Panc1 (cell line): ENCODE measurements at regions not wholly inside any gene's neighbourhood (a gene's known extent, or its start where the extent isn't known, plus 50 kb on each side); places are given as distances from the start of the nearest gene placed in this dataset.

Source experiments
- ATAC-seq: fragments of 200-7000 bp; cut with Tn5 transposase; 2 replicates; pipeline ENCODE4 v1.9.1; 2020; ENCODE audit warnings: mild to moderate bottlenecking, moderate library complexity
- BruUV-seq: library from RNA; stranded (reverse); fragments of 400-500 nt; replicated peaks from 2 replicates; lab custom pipeline; 2021; lab: Mats Ljungman, UMichigan
- CTCF ChIA-PET: fragments of 300-600 bp; sonication (Branson Sonifier 250); formaldehyde crosslinking; loops from one replicate; lab custom pipeline; 2022; ENCODE audit warnings: antibody characterized with exemption; lab: Charles Lee
- POLR2A ChIA-PET: fragments of 300-600 bp; sonication (Branson Sonifier 250); formaldehyde crosslinking; loops from one replicate; lab custom pipeline; 2022; ENCODE audit warnings: antibody characterized with exemption; lab: Charles Lee
- DNase-seq: peaks from one replicate; pipeline ENCODE4 v3.0.0-alpha.2; 2010; ENCODE audit warnings: low read depth, low spot score
- H3K27ac ChIP-seq: 2 replicates; pipeline ENCODE4 v1.5.1; 2011; ENCODE audit warnings: mild to moderate bottlenecking, low read length, inconsistent platforms
- H3K27me3 ChIP-seq: fragments of 200-500 bp; sonication (Bioruptor generic); 2 replicates; pipeline ENCODE4 v1.6.0; 2014; ENCODE audit warnings: low read length, inconsistent platforms; ENCODE audit not compliant: control insufficient read depth, insufficient read depth
- H3K36me3 ChIP-seq: fragments of 200-500 bp; sonication (Bioruptor generic); 2 replicates; pipeline ENCODE4 v1.5.1; 2014; ENCODE audit warnings: inconsistent platforms, mild to moderate bottlenecking, low read length, moderate library complexity; ENCODE audit not compliant: control insufficient read depth, insufficient read depth
- H3K4me1 ChIP-seq: 2 replicates; pipeline ENCODE4 v1.5.1; 2011; ENCODE audit warnings: inconsistent platforms, mild to moderate bottlenecking, low read length, moderate library complexity; ENCODE audit not compliant: control insufficient read depth, insufficient read depth
- H3K4me3 ChIP-seq, 2 experiments: 2 replicates each; pipeline ENCODE4 v1.5.1; 2011 to 2012; ENCODE audit warnings: low read depth in 2 of 2, low read length in 2 of 2, mild to moderate bottlenecking in 2 of 2, inconsistent platforms in 1 of 2, moderate library complexity in 1 of 2
- H3K9me3 ChIP-seq: fragments of 200-500 bp; sonication (Bioruptor generic); 2 replicates; pipeline ENCODE4 v1.5.1; 2014; ENCODE audit warnings: low read depth, mild to moderate bottlenecking, inconsistent platforms, low read length, moderate library complexity; ENCODE audit not compliant: control insufficient read depth, insufficient read depth
- CTCF ChIP-seq: fragments of 450-650 bp; IDR thresholded peaks from 2 replicates; pipeline ENCODE4 v1.5.1; 2017; ENCODE audit warnings: mild to moderate bottlenecking
- POLR2AphosphoS5 ChIP-seq: IDR thresholded peaks from 2 replicates; pipeline ENCODE4 v1.6.1; 2012; ENCODE audit warnings: mild to moderate bottlenecking, low read depth, low read length, moderate library complexity
- REST ChIP-seq, 2 experiments: IDR thresholded peaks; 2 replicates each; pipeline ENCODE4 v1.6.1; 2011 to 2012; ENCODE audit warnings: low read depth in 2 of 2, control low read depth in 1 of 2, low read length in 1 of 2, mild to moderate bottlenecking in 1 of 2, moderate library complexity in 1 of 2; ENCODE audit not compliant: insufficient read depth in 1 of 2
- SIN3A ChIP-seq: IDR thresholded peaks from 2 replicates; pipeline ENCODE4 v1.6.1; 2012; ENCODE audit warnings: low read depth, mild to moderate bottlenecking, low read length, moderate library complexity, borderline replicate concordance; ENCODE audit not compliant: insufficient read depth
- TCF7L2 ChIP-seq: IDR thresholded peaks from 2 replicates; pipeline ENCODE4 v1.6.1; 2011; ENCODE audit warnings: mild to moderate bottlenecking, low read depth, low read length, inconsistent platforms
- in situ Hi-C: cut with HindIII; loops from 2 replicates; pipeline ENCODE4 v1.10.0; 2016; ENCODE audit warnings: low sequenced_read_pairs, low pct_unique_long_range_greater_than_20kb
- intact Hi-C: fragments of 100-400 bp; cut with micrococcal nuclease; formaldehyde crosslinking; loops from one replicate; pipeline ENCODE4 v1.10.0; 2022; ENCODE audit not compliant: unreplicated experiment

GRCh38 chr6:129967427-129967826 lies 51.0 kb upstream of the L3MBTL3 start:
- in situ Hi-C loops (no loop called here), intact Hi-C loops (no loop called here)
- Histone ChIP-seq H3K27me3 (no peaks in the 10 kb centered on the region), H3K4me3 (no peak overlapping the region), H3K27ac (no peak overlapping the region), H3K4me1 (no peaks in the 10 kb centered on the region), H3K36me3 (no peaks in the 10 kb centered on the region), H3K9me3 (no peaks in the 10 kb centered on the region)
- TF ChIP-seq POLR2AphosphoS5 (no peak), CTCF (no peak), REST (IDR thresholded peaks at IDR 0.05; ENCODE audit: insufficient read depth in 1 of 2, low read depth in 2 of 2, low read length in 1 of 2) (no peak), TCF7L2 (no peak), SIN3A (no peak)
- ChIA-PET CTCF (no interaction called here), POLR2A (no interaction called here)
- ATAC-seq: no peak
- BruUV-seq: no TSS peak
- no peak for DNase-seq

- Histone ChIP-seq H3K27ac (no peak overlapping the region), H3K4me3 (no peak overlapping the region), H3K27me3 (no peaks in the 10 kb centered on the region), H3K4me1 (no peaks in the 10 kb centered on the region), H3K36me3 (no peaks in the 10 kb centered on the region), H3K9me3 (no peaks in the 10 kb centered on the region)
- intact Hi-C loops (no loop called here), in situ Hi-C loops (no loop called here)
- TF ChIP-seq POLR2AphosphoS5 (no peak), REST (IDR thresholded peaks at IDR 0.05; ENCODE audit: insufficient read depth in 1 of 2, low read depth in 2 of 2, low read length in 1 of 2) (no peak), TCF7L2 (no peak), SIN3A (no peak), CTCF (no peak)
- ATAC-seq (no peak), DNase-seq (no peak)
- ChIA-PET POLR2A (no interaction called here), CTCF (no interaction called here)
- no TSS peak for BruUV-seq
Measured at GRCh38 chr6:129966125-129966524, 52.3 kb upstream of the L3MBTL3 start.
